ENCODE measurements at regions not wholly inside any gene's neighbourhood (a gene's known extent, or its start where the extent isn't known, plus 50 kb on each side); places are given as distances from the start of the nearest gene placed in this dataset.

DNA sequence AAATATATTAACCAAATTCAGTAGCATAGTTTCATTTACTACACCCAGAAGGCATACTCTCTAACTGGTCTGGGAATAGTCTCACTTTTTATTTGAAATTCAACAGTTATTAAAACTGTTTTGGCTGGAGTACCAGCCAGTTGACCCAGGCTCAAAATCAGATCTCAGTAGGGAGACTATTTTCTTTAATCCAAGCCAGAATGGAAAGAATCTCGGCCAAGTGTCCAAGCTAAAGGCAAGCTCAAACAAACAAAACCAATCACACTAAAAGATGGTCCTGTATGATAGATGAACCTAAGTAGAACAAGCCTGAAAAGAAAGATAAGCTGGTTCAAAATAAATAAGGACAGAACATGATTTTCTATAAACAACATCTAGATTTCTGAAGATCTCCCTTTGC is 259.6 kb upstream of the POM121L12 start:
- TF ChIP-seq, protein P1, sequence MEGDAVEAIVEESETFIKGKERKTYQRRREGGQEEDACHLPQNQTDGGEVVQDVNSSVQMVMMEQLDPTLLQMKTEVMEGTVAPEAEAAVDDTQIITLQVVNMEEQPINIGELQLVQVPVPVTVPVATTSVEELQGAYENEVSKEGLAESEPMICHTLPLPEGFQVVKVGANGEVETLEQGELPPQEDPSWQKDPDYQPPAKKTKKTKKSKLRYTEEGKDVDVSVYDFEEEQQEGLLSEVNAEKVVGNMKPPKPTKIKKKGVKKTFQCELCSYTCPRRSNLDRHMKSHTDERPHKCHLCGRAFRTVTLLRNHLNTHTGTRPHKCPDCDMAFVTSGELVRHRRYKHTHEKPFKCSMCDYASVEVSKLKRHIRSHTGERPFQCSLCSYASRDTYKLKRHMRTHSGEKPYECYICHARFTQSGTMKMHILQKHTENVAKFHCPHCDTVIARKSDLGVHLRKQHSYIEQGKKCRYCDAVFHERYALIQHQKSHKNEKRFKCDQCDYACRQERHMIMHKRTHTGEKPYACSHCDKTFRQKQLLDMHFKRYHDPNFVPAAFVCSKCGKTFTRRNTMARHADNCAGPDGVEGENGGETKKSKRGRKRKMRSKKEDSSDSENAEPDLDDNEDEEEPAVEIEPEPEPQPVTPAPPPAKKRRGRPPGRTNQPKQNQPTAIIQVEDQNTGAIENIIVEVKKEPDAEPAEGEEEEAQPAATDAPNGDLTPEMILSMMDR (IDR thresholded peaks at IDR 0.05): no peak
- TF ChIP-seq POLR2A (IDR thresholded peaks at IDR 0.05): no peak

Data from right lobe of liver (tissue), 4 donors.